Endodermal cell (in vitro differentiated cells): ENCODE measurements at regions not wholly inside any gene's neighbourhood (a gene's known extent, or its start where the extent isn't known, plus 50 kb on each side); places are given as distances from the start of the nearest gene placed in this dataset.

ENCODE experiments used
- DNase-seq: peaks from one replicate; pipeline ENCODE4 v3.0.0-alpha.2; 2017
- H3K27ac ChIP-seq: 2 replicates; pipeline ENCODE4 v1.5.1; 2013; ENCODE audit warnings: mild to moderate bottlenecking, low read depth, low read length, moderate library complexity
- H3K27me3 ChIP-seq: 2 replicates; pipeline ENCODE4 v1.6.1; 2013; ENCODE audit warnings: mild to moderate bottlenecking, low read length, moderate library complexity; ENCODE audit not compliant: insufficient read depth, control insufficient read depth, poor library complexity, severe bottlenecking
- H3K36me3 ChIP-seq: 2 replicates; pipeline ENCODE4 v1.7.0; 2013; ENCODE audit warnings: mild to moderate bottlenecking, low read length, moderate library complexity; ENCODE audit not compliant: control insufficient read depth, insufficient read depth
- H3K4me1 ChIP-seq: one replicate; pipeline ENCODE4 v1.7.0; 2013; ENCODE audit warnings: low read length; ENCODE audit not compliant: control insufficient read depth, insufficient read depth
- H3K4me3 ChIP-seq: 2 replicates; pipeline ENCODE4 v1.5.1; 2013; ENCODE audit warnings: mild to moderate bottlenecking, low read length, moderate library complexity
- H3K9ac ChIP-seq: 2 replicates; pipeline ENCODE4 v1.6.1; 2013; ENCODE audit warnings: mild to moderate bottlenecking, low read length, moderate library complexity; ENCODE audit not compliant: poor library complexity, severe bottlenecking; ENCODE audit errors: extremely low read depth
- H3K9me3 ChIP-seq: 2 replicates; pipeline ENCODE4 v1.6.1; 2013; ENCODE audit warnings: mild to moderate bottlenecking, low read length, moderate library complexity; ENCODE audit not compliant: control insufficient read depth
- H3K27ac Mint-ChIP-seq: 2 replicates; pipeline ENCODE4 v1.8.0; 2020; ENCODE audit warnings: mixed read lengths
- H3K27me3 Mint-ChIP-seq: 2 replicates; pipeline ENCODE4 v1.8.0; 2021; ENCODE audit warnings: mild to moderate bottlenecking, mixed read lengths; ENCODE audit not compliant: insufficient read depth
- H3K36me3 Mint-ChIP-seq: 2 replicates; pipeline ENCODE4 v1.8.0; 2020; ENCODE audit warnings: low read depth, mixed read lengths
- H3K4me1 Mint-ChIP-seq: 2 replicates; pipeline ENCODE4 v1.8.0; 2020; ENCODE audit warnings: mixed read lengths
- H3K4me3 Mint-ChIP-seq: 2 replicates; pipeline ENCODE4 v1.8.0; 2020; ENCODE audit warnings: mild to moderate bottlenecking, moderate library complexity, mixed read lengths
- H3K9me3 Mint-ChIP-seq: 2 replicates; pipeline ENCODE4 v1.8.0; 2020; ENCODE audit warnings: mild to moderate bottlenecking, mixed read lengths
- WGBS, 2 experiments: methylation state at CpG; one replicate each; pipeline versions ENCODE4 v1.1.5 to v1.1.7; 2013; ENCODE audit warnings: missing lambda C conversion rate in 2 of 2, mixed read lengths in 1 of 2; ENCODE audit not compliant: insufficient coverage in 1 of 2, insufficient read length in 1 of 2; 5-methylcytosine and 5-hydroxymethylcytosine counted together
- TF ChIP-seq, protein P1 (sequence below): fragments of 200-600 bp; sonication (generic); conservative IDR thresholded peaks from 2 replicates; pipeline ENCODE4 v1.5.0; 2021; ENCODE audit warnings: antibody characterized with exemption, mild to moderate bottlenecking

DNA sequence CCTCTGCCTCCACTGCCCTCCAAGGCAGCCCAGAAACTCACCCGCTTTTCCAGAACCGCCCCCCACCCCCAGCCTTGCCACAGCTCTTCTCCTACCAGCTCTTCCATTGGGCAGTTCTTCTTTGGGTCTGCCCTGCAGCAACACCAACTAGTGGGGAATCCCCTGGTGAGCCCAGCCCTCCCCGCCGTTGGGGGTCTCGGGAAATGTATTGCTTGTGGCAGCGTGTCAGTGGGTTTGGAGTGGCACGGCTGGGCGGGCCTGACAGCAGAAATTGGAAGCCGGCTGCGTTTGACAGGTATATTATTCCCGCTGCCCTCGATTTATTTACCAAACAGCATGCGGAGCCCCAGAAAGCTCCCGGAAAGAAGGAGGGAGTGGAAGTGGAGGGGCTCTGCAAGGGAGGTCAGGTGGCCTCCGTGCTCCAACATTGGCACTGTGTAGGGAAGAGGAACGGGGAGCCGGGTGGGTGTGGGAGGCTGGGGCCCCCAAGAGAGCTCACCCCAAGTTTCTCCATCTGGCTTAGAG, 65.2 kb upstream of the NECTIN1 start:
- Mint-ChIP-seq H3K27me3 (peaks cover 81% of the 10 kb centered on the region), H3K4me1 (peaks cover 56% of the 10 kb centered on the region), H3K36me3 (no peaks in the 10 kb centered on the region), H3K27ac (no peak overlapping the region), H3K4me3 (no peak overlapping the region), H3K9me3 (no peaks in the 10 kb centered on the region)
- H3K36me3 ChIP-seq, result no peaks in the 10 kb centered on the region
- H3K27ac ChIP-seq, result no peak overlapping the region
- H3K4me1 ChIP-seq, result peaks cover 10% of the 10 kb centered on the region
- H3K9me3 ChIP-seq, result no peaks in the 10 kb centered on the region
- no peak overlapping the region for H3K9ac ChIP-seq
- DNase-seq, result no peak
- TF ChIP-seq, protein P1, sequence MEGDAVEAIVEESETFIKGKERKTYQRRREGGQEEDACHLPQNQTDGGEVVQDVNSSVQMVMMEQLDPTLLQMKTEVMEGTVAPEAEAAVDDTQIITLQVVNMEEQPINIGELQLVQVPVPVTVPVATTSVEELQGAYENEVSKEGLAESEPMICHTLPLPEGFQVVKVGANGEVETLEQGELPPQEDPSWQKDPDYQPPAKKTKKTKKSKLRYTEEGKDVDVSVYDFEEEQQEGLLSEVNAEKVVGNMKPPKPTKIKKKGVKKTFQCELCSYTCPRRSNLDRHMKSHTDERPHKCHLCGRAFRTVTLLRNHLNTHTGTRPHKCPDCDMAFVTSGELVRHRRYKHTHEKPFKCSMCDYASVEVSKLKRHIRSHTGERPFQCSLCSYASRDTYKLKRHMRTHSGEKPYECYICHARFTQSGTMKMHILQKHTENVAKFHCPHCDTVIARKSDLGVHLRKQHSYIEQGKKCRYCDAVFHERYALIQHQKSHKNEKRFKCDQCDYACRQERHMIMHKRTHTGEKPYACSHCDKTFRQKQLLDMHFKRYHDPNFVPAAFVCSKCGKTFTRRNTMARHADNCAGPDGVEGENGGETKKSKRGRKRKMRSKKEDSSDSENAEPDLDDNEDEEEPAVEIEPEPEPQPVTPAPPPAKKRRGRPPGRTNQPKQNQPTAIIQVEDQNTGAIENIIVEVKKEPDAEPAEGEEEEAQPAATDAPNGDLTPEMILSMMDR, result no peak
- 80 to 91% methylated on average over 11 to 17 of the region's 17 CpGs for WGBS, 2 experiments
- no peak overlapping the region for H3K4me3 ChIP-seq
- peaks cover 38% of the 10 kb centered on the region for H3K27me3 ChIP-seq

DNA sequence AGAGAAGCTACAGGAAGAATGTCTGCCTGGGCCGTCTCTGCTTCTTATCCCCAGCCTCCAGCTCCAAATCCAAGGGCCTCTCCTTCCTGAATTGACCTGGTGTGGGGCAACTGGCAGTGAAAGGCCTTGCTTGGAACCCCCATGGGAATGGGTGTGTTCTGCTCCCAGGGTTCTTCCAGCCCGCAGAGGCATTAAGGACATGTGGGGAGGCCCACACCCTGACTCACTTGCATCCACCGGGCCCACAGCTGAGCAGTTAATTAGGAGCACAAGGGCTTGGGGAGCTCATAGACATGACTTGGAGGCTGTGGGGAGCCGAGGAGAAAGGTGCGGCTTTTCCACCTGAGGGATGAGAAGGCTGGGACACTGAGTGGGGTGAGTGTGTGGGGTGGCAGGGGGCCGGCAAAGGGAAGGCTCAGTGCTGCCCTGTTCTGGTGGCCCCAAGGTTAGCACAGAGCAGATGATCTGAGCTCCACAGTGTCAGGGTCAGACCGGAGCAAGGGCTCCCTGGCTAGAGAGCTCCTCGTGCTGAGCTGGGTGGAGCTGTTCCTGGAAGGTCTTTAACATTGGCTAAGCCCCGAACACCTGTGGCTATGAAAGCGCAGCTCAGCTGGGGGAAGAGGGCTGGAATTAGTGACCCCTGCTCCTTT, 64.5 kb upstream of the NECTIN1 start:
- no peak overlapping the region for H3K27ac Mint-ChIP-seq

DNA sequence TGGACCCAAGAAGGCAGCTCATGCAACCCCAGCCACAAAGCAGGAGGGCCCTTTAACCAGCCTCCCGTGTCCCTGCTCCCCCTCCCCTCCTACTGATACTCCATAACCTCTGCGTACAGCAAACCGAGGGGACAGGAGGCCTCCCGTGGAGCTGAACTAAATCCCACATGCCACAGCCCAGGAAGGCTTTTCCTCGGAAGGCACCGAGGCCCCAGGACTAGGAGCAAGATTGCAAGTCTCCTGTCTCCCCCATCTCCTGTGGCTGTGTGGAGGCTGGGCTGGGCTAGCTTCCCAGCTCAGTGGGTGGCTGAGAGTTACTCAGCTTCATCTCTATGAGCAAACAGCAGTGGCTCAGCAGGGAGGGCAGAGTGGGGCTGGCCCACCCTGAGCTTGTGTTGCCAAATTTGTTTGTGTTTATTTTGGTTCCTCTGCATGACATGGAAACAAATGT, 62.7 kb upstream of the NECTIN1 start:
- no peaks in the 10 kb centered on the region for H3K9me3 Mint-ChIP-seq
- H3K4me1 ChIP-seq, result peaks cover 13% of the 10 kb centered on the region
- peak; percentile 86 for DNase-seq
- H3K4me3 ChIP-seq, result no peak overlapping the region
- peaks cover 31% of the 10 kb centered on the region for H3K27me3 ChIP-seq
- TF ChIP-seq, protein P1, result no peak
- H3K4me3 Mint-ChIP-seq, result no peak overlapping the region
- no peaks in the 10 kb centered on the region for H3K9me3 ChIP-seq
- no peak overlapping the region for H3K9ac ChIP-seq
- H3K27ac ChIP-seq, result no peak overlapping the region
- no peaks in the 10 kb centered on the region for H3K36me3 Mint-ChIP-seq
- H3K36me3 ChIP-seq, result no peaks in the 10 kb centered on the region
- WGBS, 2 experiments, result 0 to 16% methylated on average over 2 to 6 of the region's 6 CpGs
- peaks cover 62% of the 10 kb centered on the region for H3K4me1 Mint-ChIP-seq
- peaks cover 70% of the 10 kb centered on the region for H3K27me3 Mint-ChIP-seq
- H3K27ac Mint-ChIP-seq, result no peak overlapping the region

More for the DNA sequence above, 64.5 kb upstream of the NECTIN1 start:
- Histone ChIP-seq H3K27me3 (peaks cover 31% of the 10 kb centered on the region), H3K27ac (no peak overlapping the region), H3K4me3 (no peak overlapping the region), H3K9me3 (no peaks in the 10 kb centered on the region), H3K9ac (no peak overlapping the region), H3K36me3 (no peaks in the 10 kb centered on the region), H3K4me1 (peaks cover 10% of the 10 kb centered on the region)
- peaks cover 63% of the 10 kb centered on the region for H3K4me1 Mint-ChIP-seq
- TF ChIP-seq, protein P1, result peak; percentile 28
- H3K36me3 Mint-ChIP-seq, result no peaks in the 10 kb centered on the region
- WGBS, 2 experiments, result 69 to 79% methylated on average over 7 to 10 of the region's 10 CpGs
- no peak overlapping the region for H3K4me3 Mint-ChIP-seq
- no peaks in the 10 kb centered on the region for H3K9me3 Mint-ChIP-seq
- H3K27me3 Mint-ChIP-seq, result peaks cover 80% of the 10 kb centered on the region
- peak; percentile 75 for DNase-seq
